Breast epithelium (tissue), 3 donors: ENCODE measurements at regions not wholly inside any gene's neighbourhood (a gene's known extent, or its start where the extent isn't known, plus 50 kb on each side); places are given as distances from the start of the nearest gene placed in this dataset.

Experiments
- CTCF ChIP-seq, 3 donors: fragments of 450-650 bp; IDR thresholded peaks; one replicate each; pipeline ENCODE4 v1.5.1; 2016 to 2017; ENCODE audit warnings: antibody characterized with exemption in 3 of 3, mild to moderate bottlenecking in 3 of 3, moderate library complexity in 3 of 3
- POLR2A ChIP-seq: fragments of 450-650 bp; IDR thresholded peaks from one replicate; pipeline ENCODE4 v1.6.1; 2016; ENCODE audit warnings: antibody characterized with exemption, mild to moderate bottlenecking, moderate library complexity
- POLR2AphosphoS5 ChIP-seq, 3 donors: sonication (generic); formaldehyde crosslinking; IDR thresholded peaks; one replicate each; pipeline ENCODE4 v1.6.1; 2017; ENCODE audit warnings: antibody characterized with exemption in 3 of 3

- TF ChIP-seq CTCF (IDR thresholded peaks at IDR 0.05) (no peak), POLR2AphosphoS5 (IDR thresholded peaks at IDR 0.05) (no peak), POLR2A (no peak)
Measured at GRCh38 chr5:168165977-168166376, 125.5 kb upstream of the WWC1 start.
